Epidermal melanocyte (primary cell): ENCODE measurements at regions not wholly inside any gene's neighbourhood (a gene's known extent, or its start where the extent isn't known, plus 50 kb on each side); places are given as distances from the start of the nearest gene placed in this dataset.

Source experiments
- DNase-seq: peaks from one replicate; pipeline ENCODE4 v3.0.0; 2011; ENCODE audit warnings: low spot score; ENCODE audit not compliant: insufficient read length

GRCh38 chr2:125852364-125852763 lies 803.6 kb upstream of the GYPC start:
- DNase-seq = no peak

- DNase-seq = no peak
These were observed 802.3 kb upstream of the GYPC start for GRCh38 chr2:125853626-125854025.

- DNase-seq = no peak
These were observed 800.8 kb upstream of the GYPC start for GRCh38 chr2:125855204-125855603.

- no peak for DNase-seq
These were observed 797.8 kb upstream of the GYPC start for GRCh38 chr2:125857971-125858794.

- no peak for DNase-seq
These were observed 794.5 kb upstream of the GYPC start for GRCh38 chr2:125861461-125861860.

- DNase-seq = no peak
These were observed 788.0 kb upstream of the GYPC start for GRCh38 chr2:125867908-125868307.

GRCh38 chr2:125870264-125870663 lies 785.7 kb upstream of the GYPC start:
- no peak for DNase-seq

- no peak for DNase-seq
These were observed 785.2 kb upstream of the GYPC start for GRCh38 chr2:125870746-125871145.

- DNase-seq = no peak
These were observed 781.4 kb upstream of the GYPC start for GRCh38 chr2:125874564-125874963.

- DNase-seq = no peak
These were observed 770.6 kb upstream of the GYPC start for GRCh38 chr2:125885340-125885739.

- no peak for DNase-seq
These were observed 769.8 kb upstream of the GYPC start for GRCh38 chr2:125886153-125886552.

- DNase-seq = no peak
These were observed 754.7 kb upstream of the GYPC start for GRCh38 chr2:125901278-125901677.

- DNase-seq = no peak
These were observed 729.9 kb upstream of the GYPC start for GRCh38 chr2:125925891-125926546.

- no peak for DNase-seq
These were observed 720.4 kb upstream of the GYPC start for GRCh38 chr2:125935559-125935958.

GRCh38 chr2:125942585-125943424 lies 713.2 kb upstream of the GYPC start:
- no peak for DNase-seq

GRCh38 chr2:125959047-125959446 lies 696.9 kb upstream of the GYPC start:
- no peak for DNase-seq

- DNase-seq = no peak
These were observed 694.2 kb upstream of the GYPC start for GRCh38 chr2:125961739-125962138.

GRCh38 chr2:125979886-125980285 lies 676.1 kb upstream of the GYPC start:
- no peak for DNase-seq

- DNase-seq = no peak
These were observed 672.6 kb upstream of the GYPC start for GRCh38 chr2:125983364-125983763.

- no peak for DNase-seq
These were observed 626.6 kb upstream of the GYPC start for GRCh38 chr2:126029316-126029715.

- no peak for DNase-seq
These were observed 617.1 kb upstream of the GYPC start for GRCh38 chr2:126038861-126039260.
